Neural cell (in vitro differentiated cells): ENCODE measurements at regions not wholly inside any gene's neighbourhood (a gene's known extent, or its start where the extent isn't known, plus 50 kb on each side); places are given as distances from the start of the nearest gene placed in this dataset.
"Not testable (repeated sequence)": the region's sequence is repeated elsewhere in the genome, so short reads cannot be mapped to it uniquely, and the experiment has no call there.

Experiments
- H2AFZ ChIP-seq: fragments of 200-600, 300-800 bp; sonication (generic), shearing (Covaris generic); 2 replicates; pipeline ENCODE4 v1.6.0; 2014; ENCODE audit warnings: low read depth, mild to moderate bottlenecking, antibody characterized with exemption, low read length, moderate library complexity
- H3F3A ChIP-seq: fragments of 200-600 bp; shearing (Covaris generic); 2 replicates; pipeline ENCODE4 v1.6.1; 2016; ENCODE audit warnings: mild to moderate bottlenecking, moderate library complexity, mixed read lengths, antibody characterized with exemption, low read length; ENCODE audit not compliant: insufficient read depth, poor library complexity, severe bottlenecking
- H3K27ac ChIP-seq: fragments of 200-600, 300-800 bp; sonication (generic), shearing (Covaris generic); 2 replicates; pipeline ENCODE4 v1.5.1; 2014; ENCODE audit warnings: mild to moderate bottlenecking, low read length, moderate library complexity
- H3K27me3 ChIP-seq: fragments of 300-800, 200-600 bp; sonication (generic), shearing (Covaris generic); 2 replicates; pipeline ENCODE4 v1.6.0; 2014; ENCODE audit warnings: mild to moderate bottlenecking, low read depth, low read length, moderate library complexity; ENCODE audit not compliant: insufficient read depth
- H3K36me3 ChIP-seq: fragments of 300-800, 200-600 bp; sonication (generic), shearing (Covaris generic); 2 replicates; pipeline ENCODE4 v1.5.1; 2014; ENCODE audit warnings: mild to moderate bottlenecking, antibody characterized with exemption, low read length, moderate library complexity; ENCODE audit not compliant: insufficient read depth
- H3K4me2 ChIP-seq: fragments of 300-800, 200-600 bp; sonication (generic), shearing (Covaris generic); 2 replicates; pipeline ENCODE4 v1.6.0; 2014; ENCODE audit warnings: mild to moderate bottlenecking, low read length
- H3K4me3 ChIP-seq: fragments of 300-800, 200-600 bp; sonication (generic), shearing (Covaris generic); 2 replicates; pipeline ENCODE4 v1.5.1; 2014; ENCODE audit warnings: mild to moderate bottlenecking, low read length, moderate library complexity
- H3K79me2 ChIP-seq: fragments of 200-600 bp; shearing (Covaris generic); replicated peaks from 2 replicates; pipeline ENCODE4 v1.6.0; 2014; ENCODE audit warnings: mild to moderate bottlenecking, low read length, moderate library complexity; ENCODE audit not compliant: insufficient read depth
- H3K9ac ChIP-seq: fragments of 300-800, 200-600 bp; sonication (generic), shearing (Covaris generic); 2 replicates; pipeline ENCODE4 v1.6.1; 2016; ENCODE audit warnings: mild to moderate bottlenecking, low read length, mixed read lengths
- H3K9me2 ChIP-seq: fragments of 200-600 bp; shearing (Covaris generic); 2 replicates; pipeline ENCODE4 v1.6.1; 2016; ENCODE audit warnings: mild to moderate bottlenecking, low read length, mixed read lengths; ENCODE audit not compliant: insufficient read depth
- H3K9me3 ChIP-seq: fragments of 200-600, 300-800 bp; sonication (generic), shearing (Covaris generic); 2 replicates; pipeline ENCODE4 v1.6.1; 2016; ENCODE audit warnings: mild to moderate bottlenecking, mixed run types, low read length, moderate library complexity, mixed read lengths
- H4K20me1 ChIP-seq: fragments of 200-600 bp; shearing (Covaris generic); 2 replicates; pipeline ENCODE4 v1.6.1; 2016; ENCODE audit warnings: mild to moderate bottlenecking, mixed run types; ENCODE audit not compliant: insufficient read depth
- EP300 ChIP-seq: fragments of 450-650 bp; conservative IDR thresholded peaks from 2 replicates; pipeline ENCODE4 v1.6.1; 2014; ENCODE audit warnings: antibody characterized with exemption, mild to moderate bottlenecking, moderate library complexity; ENCODE audit not compliant: poor library complexity, severe bottlenecking
- EZH2 ChIP-seq: fragments of 200-600, 300-800 bp; shearing (Covaris generic), sonication (generic); IDR thresholded peaks from 2 replicates; pipeline ENCODE4 v1.6.1; 2014; ENCODE audit warnings: antibody characterized with exemption, low read length, borderline replicate concordance, mild to moderate bottlenecking; ENCODE audit not compliant: insufficient read depth, poor library complexity, severe bottlenecking
- MXI1 ChIP-seq: fragments of 450-650 bp; conservative IDR thresholded peaks from 2 replicates; pipeline ENCODE4 v1.6.1; 2014; ENCODE audit warnings: antibody characterized with exemption, mild to moderate bottlenecking; ENCODE audit not compliant: poor library complexity, severe bottlenecking
- POLR2AphosphoS5 ChIP-seq: IDR thresholded peaks from 2 replicates; pipeline ENCODE4 v1.6.1; 2012
- RAD21 ChIP-seq: fragments of 450-650 bp; conservative IDR thresholded peaks from 2 replicates; pipeline ENCODE4 v1.6.1; 2014; ENCODE audit warnings: antibody characterized with exemption, mild to moderate bottlenecking, moderate library complexity
- SMC3 ChIP-seq: fragments of 450-650 bp; conservative IDR thresholded peaks from 2 replicates; pipeline ENCODE4 v1.6.1; 2014; ENCODE audit warnings: antibody characterized with exemption, mild to moderate bottlenecking, moderate library complexity; ENCODE audit not compliant: poor library complexity
- TAF1 ChIP-seq: IDR thresholded peaks from 2 replicates; pipeline ENCODE4 v1.6.1; 2012; ENCODE audit warnings: low read depth
- TF ChIP-seq, protein P1 (sequence below): IDR thresholded peaks from 2 replicates; pipeline ENCODE4 v1.6.1; 2012; ENCODE audit warnings: borderline replicate concordance
- TF ChIP-seq, protein P2 (sequence below): fragments of 450-650 bp; IDR thresholded peaks from 2 replicates; pipeline ENCODE4 v1.5.1; 2014; ENCODE audit warnings: antibody characterized with exemption, mild to moderate bottlenecking, moderate library complexity; ENCODE audit not compliant: poor library complexity, severe bottlenecking

DNA sequence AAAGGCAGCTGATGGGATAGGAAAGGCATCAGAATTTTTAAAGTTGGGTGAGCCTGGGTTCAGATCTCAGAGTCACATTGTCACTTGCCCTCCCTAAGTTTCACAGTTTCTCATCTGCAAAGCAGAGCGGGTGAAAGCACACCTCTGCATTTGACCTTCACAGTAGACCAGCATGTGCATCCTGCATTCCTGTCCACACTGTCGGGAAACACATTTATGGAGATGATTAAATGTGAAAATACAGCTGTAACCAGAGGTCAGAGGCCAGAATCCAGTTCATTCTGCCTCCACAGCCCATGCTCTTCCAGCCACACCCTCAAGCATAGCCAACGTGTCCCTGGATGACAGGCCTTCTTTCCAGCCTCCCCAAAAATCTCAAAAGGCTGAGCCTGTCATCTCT, 392.0 kb upstream of the MYT1L start:
- no peaks in the 10 kb centered on the region for H3K36me3 ChIP-seq
- H4K20me1 ChIP-seq: no peaks in the 10 kb centered on the region
- H3K9ac ChIP-seq: no peak overlapping the region
- H3K27me3 ChIP-seq: no peaks in the 10 kb centered on the region
- no peak overlapping the region for H3K4me2 ChIP-seq
- H3K4me3 ChIP-seq: no peak overlapping the region
- H3K9me2 ChIP-seq: no peaks in the 10 kb centered on the region
- H2AFZ ChIP-seq: no peak overlapping the region
- no peak for TF ChIP-seq MXI1
- TF ChIP-seq, protein P1, sequence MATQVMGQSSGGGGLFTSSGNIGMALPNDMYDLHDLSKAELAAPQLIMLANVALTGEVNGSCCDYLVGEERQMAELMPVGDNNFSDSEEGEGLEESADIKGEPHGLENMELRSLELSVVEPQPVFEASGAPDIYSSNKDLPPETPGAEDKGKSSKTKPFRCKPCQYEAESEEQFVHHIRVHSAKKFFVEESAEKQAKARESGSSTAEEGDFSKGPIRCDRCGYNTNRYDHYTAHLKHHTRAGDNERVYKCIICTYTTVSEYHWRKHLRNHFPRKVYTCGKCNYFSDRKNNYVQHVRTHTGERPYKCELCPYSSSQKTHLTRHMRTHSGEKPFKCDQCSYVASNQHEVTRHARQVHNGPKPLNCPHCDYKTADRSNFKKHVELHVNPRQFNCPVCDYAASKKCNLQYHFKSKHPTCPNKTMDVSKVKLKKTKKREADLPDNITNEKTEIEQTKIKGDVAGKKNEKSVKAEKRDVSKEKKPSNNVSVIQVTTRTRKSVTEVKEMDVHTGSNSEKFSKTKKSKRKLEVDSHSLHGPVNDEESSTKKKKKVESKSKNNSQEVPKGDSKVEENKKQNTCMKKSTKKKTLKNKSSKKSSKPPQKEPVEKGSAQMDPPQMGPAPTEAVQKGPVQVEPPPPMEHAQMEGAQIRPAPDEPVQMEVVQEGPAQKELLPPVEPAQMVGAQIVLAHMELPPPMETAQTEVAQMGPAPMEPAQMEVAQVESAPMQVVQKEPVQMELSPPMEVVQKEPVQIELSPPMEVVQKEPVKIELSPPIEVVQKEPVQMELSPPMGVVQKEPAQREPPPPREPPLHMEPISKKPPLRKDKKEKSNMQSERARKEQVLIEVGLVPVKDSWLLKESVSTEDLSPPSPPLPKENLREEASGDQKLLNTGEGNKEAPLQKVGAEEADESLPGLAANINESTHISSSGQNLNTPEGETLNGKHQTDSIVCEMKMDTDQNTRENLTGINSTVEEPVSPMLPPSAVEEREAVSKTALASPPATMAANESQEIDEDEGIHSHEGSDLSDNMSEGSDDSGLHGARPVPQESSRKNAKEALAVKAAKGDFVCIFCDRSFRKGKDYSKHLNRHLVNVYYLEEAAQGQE: no peak
- no peak for TF ChIP-seq SMC3
- TF ChIP-seq RAD21: no peak
- TF ChIP-seq, protein P2, sequence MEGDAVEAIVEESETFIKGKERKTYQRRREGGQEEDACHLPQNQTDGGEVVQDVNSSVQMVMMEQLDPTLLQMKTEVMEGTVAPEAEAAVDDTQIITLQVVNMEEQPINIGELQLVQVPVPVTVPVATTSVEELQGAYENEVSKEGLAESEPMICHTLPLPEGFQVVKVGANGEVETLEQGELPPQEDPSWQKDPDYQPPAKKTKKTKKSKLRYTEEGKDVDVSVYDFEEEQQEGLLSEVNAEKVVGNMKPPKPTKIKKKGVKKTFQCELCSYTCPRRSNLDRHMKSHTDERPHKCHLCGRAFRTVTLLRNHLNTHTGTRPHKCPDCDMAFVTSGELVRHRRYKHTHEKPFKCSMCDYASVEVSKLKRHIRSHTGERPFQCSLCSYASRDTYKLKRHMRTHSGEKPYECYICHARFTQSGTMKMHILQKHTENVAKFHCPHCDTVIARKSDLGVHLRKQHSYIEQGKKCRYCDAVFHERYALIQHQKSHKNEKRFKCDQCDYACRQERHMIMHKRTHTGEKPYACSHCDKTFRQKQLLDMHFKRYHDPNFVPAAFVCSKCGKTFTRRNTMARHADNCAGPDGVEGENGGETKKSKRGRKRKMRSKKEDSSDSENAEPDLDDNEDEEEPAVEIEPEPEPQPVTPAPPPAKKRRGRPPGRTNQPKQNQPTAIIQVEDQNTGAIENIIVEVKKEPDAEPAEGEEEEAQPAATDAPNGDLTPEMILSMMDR: no peak
- no peak for TF ChIP-seq EZH2
- no peak for TF ChIP-seq TAF1
- no peak for TF ChIP-seq POLR2AphosphoS5
- TF ChIP-seq EP300: no peak
- no peaks in the 10 kb centered on the region for H3F3A ChIP-seq
- H3K27ac ChIP-seq: no peak overlapping the region
- no peaks in the 10 kb centered on the region for H3K9me3 ChIP-seq
- H3K79me2 ChIP-seq: no peaks in the 10 kb centered on the region

DNA sequence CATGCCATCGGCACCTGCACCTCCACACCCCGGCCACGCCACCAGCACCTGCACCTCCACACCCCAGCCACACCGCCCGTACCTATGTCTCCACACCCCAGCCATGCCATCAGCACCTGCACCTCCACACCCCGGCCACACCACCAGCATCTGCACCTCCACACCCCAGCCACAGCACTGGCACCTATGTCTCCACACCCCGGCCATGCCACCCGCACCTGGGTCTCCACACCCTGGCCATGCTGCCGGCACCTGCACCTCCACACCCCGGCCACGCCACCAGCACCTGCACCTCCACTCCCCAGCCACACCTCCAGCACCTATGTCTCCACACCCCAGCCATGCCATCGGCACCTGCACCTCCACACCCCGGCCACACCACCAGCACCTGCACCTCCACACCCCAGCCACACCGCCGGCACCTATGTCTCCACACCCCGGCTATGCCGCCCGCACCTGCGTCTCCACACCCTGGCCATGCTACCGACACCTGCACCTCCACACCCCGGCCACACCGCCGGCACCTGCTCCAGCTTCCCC, 390.3 kb upstream of the MYT1L start:
- Histone ChIP-seq H3K4me2 (no peak overlapping the region), H3F3A (no peaks in the 10 kb centered on the region), H4K20me1 (no peaks in the 10 kb centered on the region), H3K79me2 (no peaks in the 10 kb centered on the region), H3K4me3 (no peak overlapping the region), H3K27me3 (no peaks in the 10 kb centered on the region), H3K9me3 (no peaks in the 10 kb centered on the region), H3K9me2 (no peaks in the 10 kb centered on the region), H2AFZ (no peak overlapping the region), H3K36me3 (no peaks in the 10 kb centered on the region), H3K9ac (no peak overlapping the region), H3K27ac (no peak overlapping the region)
- TF ChIP-seq POLR2AphosphoS5: no peak
- no peak for TF ChIP-seq RAD21

DNA sequence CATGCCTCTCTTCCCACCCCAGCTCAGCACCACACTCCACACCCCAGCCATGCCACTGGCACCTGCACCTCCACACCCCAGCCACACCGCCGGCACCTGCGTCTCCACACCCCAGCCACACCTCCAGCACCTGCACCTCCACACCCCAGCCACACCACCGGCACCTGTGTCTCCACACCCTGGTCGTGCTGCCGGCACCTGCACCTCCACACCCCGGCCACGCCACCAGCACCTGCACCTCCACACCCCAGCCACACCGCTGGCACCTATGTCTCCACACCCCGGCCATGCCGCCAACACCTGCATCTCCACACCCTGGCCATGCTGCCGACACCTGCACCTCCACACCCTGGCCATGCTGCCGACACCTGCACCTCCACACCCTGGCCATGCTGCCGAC, 389.7 kb upstream of the MYT1L start:
- not testable (repeated sequence) for H3F3A ChIP-seq, H3K27me3 ChIP-seq, H3K9ac ChIP-seq, H3K9me2 ChIP-seq, H2AFZ ChIP-seq, H3K4me3 ChIP-seq, H3K79me2 ChIP-seq, H4K20me1 ChIP-seq, H3K9me3 ChIP-seq, H3K36me3 ChIP-seq, H3K4me2 ChIP-seq, H3K27ac ChIP-seq
